8988T (cell line): ENCODE measurements at regions not wholly inside any gene's neighbourhood (a gene's known extent, or its start where the extent isn't known, plus 50 kb on each side); places are given as distances from the start of the nearest gene placed in this dataset.

Experiments used
- DNase-seq: peaks from one replicate; pipeline ENCODE4 v3.0.0; 2011

- no peak for DNase-seq
Observed at GRCh38 chr22:22035203-22035602, 52.6 kb upstream of the TOP3B start.

DNA sequence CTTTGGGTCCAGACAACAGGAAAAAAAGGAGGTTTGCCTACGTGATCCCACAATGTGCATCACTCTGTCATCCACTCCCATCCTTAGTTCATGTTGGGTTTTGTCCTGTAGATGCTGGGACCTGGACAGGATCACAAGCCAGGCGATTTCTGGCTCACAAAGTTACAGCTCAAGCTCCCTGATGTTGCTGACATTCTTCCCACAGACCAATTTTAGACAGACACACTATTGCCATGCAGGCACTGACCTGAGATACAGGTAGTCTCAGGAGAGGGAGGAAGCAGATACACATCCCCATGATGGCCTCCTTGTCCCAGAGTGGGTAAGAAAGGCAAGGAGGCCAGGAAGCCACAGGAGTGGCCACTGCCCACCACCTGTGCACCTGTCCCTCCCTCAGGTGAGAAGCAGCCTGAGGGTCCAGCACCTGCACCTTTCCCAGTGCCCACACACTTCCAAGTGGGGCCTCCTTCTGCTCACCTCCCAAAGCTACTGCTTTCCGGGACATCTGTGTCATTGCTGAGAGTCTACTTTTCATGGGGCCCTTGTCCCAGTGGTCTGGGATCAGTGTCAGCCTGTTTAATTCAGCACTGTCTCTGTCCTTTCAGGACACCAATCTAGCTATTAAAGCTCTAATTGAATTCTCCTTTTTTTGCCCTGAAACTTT lies 52.0 kb upstream of the TOP3B start:
- DNase-seq = no peak

GRCh38 chr22:22033803-22034468 lies 51.3 kb upstream of the TOP3B start:
- DNase-seq = no peak

DNA sequence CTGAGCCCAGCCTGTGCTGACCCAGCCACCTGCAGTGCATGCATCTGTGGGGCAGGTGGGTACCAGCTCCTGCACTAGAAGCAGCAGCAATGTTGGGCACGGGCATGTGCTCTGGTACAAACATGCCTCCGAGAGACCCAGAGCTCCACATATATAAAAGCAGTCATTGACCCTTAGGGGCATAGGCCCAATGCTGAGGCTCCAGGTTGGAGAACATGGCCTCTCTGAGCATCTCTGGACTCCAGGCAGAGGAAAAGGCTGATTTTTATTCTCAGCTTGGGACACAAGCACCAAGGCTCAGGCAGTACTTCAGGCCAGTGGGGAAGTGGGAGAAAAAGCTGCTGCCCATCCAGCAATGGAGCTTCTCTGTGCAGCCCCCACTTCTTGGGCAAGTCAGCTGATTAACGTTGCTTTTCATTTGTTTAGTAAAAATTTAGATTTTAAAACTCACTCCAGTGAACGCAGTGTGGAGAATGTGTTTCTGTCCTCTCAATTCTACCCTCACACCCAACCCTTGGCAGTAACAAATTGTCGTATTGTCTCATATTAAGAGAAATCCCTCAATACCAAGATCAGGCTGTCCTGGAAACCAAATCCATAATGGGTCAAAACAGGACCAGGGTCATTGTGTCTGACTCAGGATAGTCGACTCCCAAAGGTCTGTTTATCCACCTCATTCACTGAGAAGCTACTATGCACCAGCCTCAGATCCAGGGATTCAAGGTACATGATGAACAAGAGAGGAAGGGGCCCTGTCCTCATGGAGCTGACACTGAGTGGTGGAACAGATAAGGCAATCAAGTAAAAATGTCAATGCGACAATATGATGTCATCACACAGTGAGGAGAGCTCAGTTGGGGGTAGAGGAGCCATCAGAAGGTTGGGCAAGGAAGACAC lies 50.6 kb upstream of the TOP3B start:
- DNase-seq = no peak

DNA sequence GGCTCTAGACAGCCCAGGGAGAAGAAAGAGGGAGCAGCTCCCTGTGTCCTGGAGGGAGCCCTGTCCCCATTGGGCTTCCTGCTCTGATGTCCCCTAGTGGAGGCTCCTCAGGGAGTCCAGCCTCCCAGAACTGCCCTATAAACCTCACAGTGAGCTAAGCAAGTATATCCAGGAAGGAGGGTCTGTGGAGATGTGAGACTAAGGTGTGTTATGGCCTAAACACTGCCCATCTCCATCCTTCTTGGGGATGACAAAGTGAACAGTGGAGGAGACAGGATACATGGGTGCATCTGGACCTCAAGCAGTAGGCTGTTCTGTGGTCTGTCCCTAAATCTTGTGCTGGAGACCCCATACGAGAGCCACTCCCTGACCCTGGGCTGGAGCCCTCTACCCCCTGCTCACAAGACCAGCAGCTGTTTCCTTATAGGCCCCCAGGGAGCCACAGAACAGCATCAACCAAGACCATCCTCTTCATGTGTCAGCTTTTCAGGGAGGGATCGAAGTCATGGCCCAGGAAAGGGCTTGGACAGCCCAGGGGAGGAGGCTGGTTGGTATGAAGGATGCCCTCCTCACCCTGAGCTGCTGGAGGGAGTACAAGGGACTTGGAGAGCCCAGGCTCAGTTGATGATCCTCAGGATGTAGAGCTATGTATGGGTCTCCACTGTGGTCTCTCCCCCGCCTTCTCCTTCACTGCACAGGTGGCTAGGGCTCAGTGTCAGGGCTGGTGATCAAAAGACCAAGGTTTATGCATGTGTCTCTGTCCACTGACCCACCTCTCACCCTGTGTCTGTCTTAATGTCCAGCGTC lies 49.7 kb upstream of the TOP3B start:
- DNase-seq = no peak
